Tibial nerve (tissue), 4 donors: ENCODE measurements at regions not wholly inside any gene's neighbourhood (a gene's known extent, or its start where the extent isn't known, plus 50 kb on each side); places are given as distances from the start of the nearest gene placed in this dataset.

Experiments used
- DNase-seq, 2 donors: peaks; one replicate each; pipeline ENCODE4 v3.0.0-alpha.2; 2019; ENCODE audit warnings: low spot score in 2 of 2
- H3K27ac ChIP-seq, 4 donors: fragments of 200-600 bp; sonication (generic) in 3 of 4; one replicate each; pipeline ENCODE4 v1.5.1; 2017 to 2019; ENCODE audit warnings: mild to moderate bottlenecking in 1 of 4
- H3K27me3 ChIP-seq, 2 donors: fragments of 200-600 bp; sonication (generic) in 1 of 2; one replicate each; pipeline versions ENCODE4 v1.5.1 to v1.6.0; 2017 to 2019
- H3K36me3 ChIP-seq, 3 donors: fragments of 200-600 bp; sonication (generic); one replicate each; pipeline ENCODE4 v1.5.1; 2018 to 2019
- H3K4me1 ChIP-seq, 4 donors: fragments of 200-600 bp; sonication (generic) in 3 of 4; one replicate each; pipeline ENCODE4 v1.5.1; 2017 to 2019
- H3K4me3 ChIP-seq, 4 donors: fragments of 200-600 bp; sonication (generic) in 3 of 4; one replicate each; pipeline ENCODE4 v1.5.1; 2017 to 2019; ENCODE audit warnings: mild to moderate bottlenecking in 1 of 4, moderate library complexity in 1 of 4
- H3K9me3 ChIP-seq, 4 donors: fragments of 200-600 bp; sonication (generic) in 3 of 4; one replicate each; pipeline ENCODE4 v1.5.1; 2017 to 2019
- EP300 ChIP-seq, 2 donors: sonication (generic); formaldehyde crosslinking; IDR thresholded peaks; one replicate each; pipeline ENCODE4 v1.6.1; 2017; ENCODE audit warnings: antibody characterized with exemption in 2 of 2, mild to moderate bottlenecking in 1 of 2
- POLR2A ChIP-seq, 2 donors: fragments of 450-650 bp; IDR thresholded peaks; one replicate each; pipeline ENCODE4 v1.6.1; 2017; ENCODE audit warnings: antibody characterized with exemption in 2 of 2, mild to moderate bottlenecking in 2 of 2, moderate library complexity in 2 of 2
- WGBS, 2 donors: methylation state at CpG; one replicate each; pipeline ENCODE4 v1.1.5; 2018; 5-methylcytosine and 5-hydroxymethylcytosine counted together
- TF ChIP-seq, protein P1 (sequence below), 5 experiments: fragments of 200-600 bp in 3 of 5; fragments of 450-650 bp in 2 of 5; sonication (generic) in 3 of 5; IDR thresholded peaks; one replicate each; pipeline ENCODE4 v1.5.1; 2016 to 2019; ENCODE audit warnings: antibody characterized with exemption in 5 of 5, mild to moderate bottlenecking in 3 of 5, moderate library complexity in 2 of 5

DNA sequence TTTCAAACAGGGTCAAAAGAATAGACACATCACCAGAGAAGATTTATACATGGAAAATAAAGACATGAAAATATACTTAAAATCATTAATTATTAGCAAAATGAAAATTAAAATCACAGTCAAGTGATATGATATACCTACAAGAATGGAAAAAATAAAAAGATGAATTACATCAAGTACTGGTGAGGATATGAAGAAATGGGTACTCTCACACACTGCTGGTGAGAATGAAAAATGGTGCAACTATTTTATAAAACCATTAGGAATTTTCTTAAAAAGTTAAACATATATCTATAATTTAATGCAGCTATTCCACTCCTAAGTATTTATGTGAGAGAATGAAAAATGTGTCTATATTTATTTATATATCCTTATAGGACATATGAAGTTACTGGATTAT, 136.3 kb upstream of the GRIK2 start:
- H3K9me3 ChIP-seq = peaks cover 0 to 25% (median 0%) of the 10 kb centered on the region in 4 donors
- no peaks in the 10 kb centered on the region for H3K4me1 ChIP-seq
- DNase-seq = no peak
- H3K36me3 ChIP-seq = no peaks in the 10 kb centered on the region
- no peak overlapping the region for H3K4me3 ChIP-seq
- H3K27ac ChIP-seq = no peak overlapping the region
- no peaks in the 10 kb centered on the region for H3K27me3 ChIP-seq
- TF ChIP-seq POLR2A (IDR thresholded peaks at IDR 0.05) (no peak), EP300 (IDR thresholded peaks at IDR 0.05) (no peak)

- no peaks in the 10 kb centered on the region for H3K36me3 ChIP-seq
- WGBS, 2 donors = 84 to 85% methylated on average over 5 of the region's 5 CpGs
Observed at GRCh38 chr6:101259505-101259904, 134.0 kb upstream of the GRIK2 start.

DNA sequence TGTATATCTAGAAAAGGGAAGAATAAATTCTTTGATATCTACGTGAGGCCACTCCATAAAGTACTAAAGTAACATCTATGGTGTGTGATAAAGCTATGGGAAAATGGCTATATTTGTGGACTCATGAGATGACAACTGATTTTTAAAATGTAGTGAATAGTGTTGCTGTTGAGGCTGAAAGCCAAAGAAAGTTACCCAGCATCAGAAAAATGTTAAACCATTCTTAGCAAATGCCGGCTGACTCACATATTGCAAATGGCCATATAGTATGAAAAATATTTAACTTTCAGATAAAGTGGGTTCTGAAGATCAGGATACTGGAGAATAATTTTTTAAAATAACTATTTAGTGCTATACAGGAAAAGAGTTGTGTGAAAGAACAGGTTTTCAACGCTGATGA, 129.9 kb upstream of the GRIK2 start:
- 87 to 93% methylated on average over 3 of the region's 3 CpGs for WGBS, 2 donors
- peaks cover 0 to 2% (median 0%) of the 10 kb centered on the region in 4 donors for H3K9me3 ChIP-seq
- H3K4me3 ChIP-seq = no peak overlapping the region
- H3K27me3 ChIP-seq = no peaks in the 10 kb centered on the region
- DNase-seq = no peak
- H3K36me3 ChIP-seq = no peaks in the 10 kb centered on the region
- TF ChIP-seq EP300 (IDR thresholded peaks at IDR 0.05) (no peak), POLR2A (IDR thresholded peaks at IDR 0.05) (no peak)
- TF ChIP-seq, protein P1, sequence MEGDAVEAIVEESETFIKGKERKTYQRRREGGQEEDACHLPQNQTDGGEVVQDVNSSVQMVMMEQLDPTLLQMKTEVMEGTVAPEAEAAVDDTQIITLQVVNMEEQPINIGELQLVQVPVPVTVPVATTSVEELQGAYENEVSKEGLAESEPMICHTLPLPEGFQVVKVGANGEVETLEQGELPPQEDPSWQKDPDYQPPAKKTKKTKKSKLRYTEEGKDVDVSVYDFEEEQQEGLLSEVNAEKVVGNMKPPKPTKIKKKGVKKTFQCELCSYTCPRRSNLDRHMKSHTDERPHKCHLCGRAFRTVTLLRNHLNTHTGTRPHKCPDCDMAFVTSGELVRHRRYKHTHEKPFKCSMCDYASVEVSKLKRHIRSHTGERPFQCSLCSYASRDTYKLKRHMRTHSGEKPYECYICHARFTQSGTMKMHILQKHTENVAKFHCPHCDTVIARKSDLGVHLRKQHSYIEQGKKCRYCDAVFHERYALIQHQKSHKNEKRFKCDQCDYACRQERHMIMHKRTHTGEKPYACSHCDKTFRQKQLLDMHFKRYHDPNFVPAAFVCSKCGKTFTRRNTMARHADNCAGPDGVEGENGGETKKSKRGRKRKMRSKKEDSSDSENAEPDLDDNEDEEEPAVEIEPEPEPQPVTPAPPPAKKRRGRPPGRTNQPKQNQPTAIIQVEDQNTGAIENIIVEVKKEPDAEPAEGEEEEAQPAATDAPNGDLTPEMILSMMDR (IDR thresholded peaks at IDR 0.05) = no peak
- no peaks in the 10 kb centered on the region for H3K4me1 ChIP-seq
- H3K27ac ChIP-seq = no peak overlapping the region

More at GRCh38 chr6:101259505-101259904, 134.0 kb upstream of the GRIK2 start:
- H3K9me3 ChIP-seq = peaks cover 0 to 25% (median 0%) of the 10 kb centered on the region in 4 donors
- H3K4me3 ChIP-seq = no peak overlapping the region
- no peak for DNase-seq
- no peaks in the 10 kb centered on the region for H3K4me1 ChIP-seq
- no peaks in the 10 kb centered on the region for H3K27me3 ChIP-seq
- no peak overlapping the region for H3K27ac ChIP-seq
- no peak for TF ChIP-seq POLR2A (IDR thresholded peaks at IDR 0.05)
- no peak for TF ChIP-seq EP300 (IDR thresholded peaks at IDR 0.05)
- TF ChIP-seq, protein P1 (IDR thresholded peaks at IDR 0.05) = no peak

GRCh38 chr6:101266063-101266462, 127.4 kb upstream of the GRIK2 start:
- TF ChIP-seq, protein P1 (IDR thresholded peaks at IDR 0.05) = no peak
- TF ChIP-seq EP300 (IDR thresholded peaks at IDR 0.05) = no peak
- TF ChIP-seq POLR2A (IDR thresholded peaks at IDR 0.05) = no peak
- Histone ChIP-seq H3K4me1 (no peaks in the 10 kb centered on the region), H3K27ac (no peak overlapping the region), H3K27me3 (no peaks in the 10 kb centered on the region), H3K4me3 (no peak overlapping the region), H3K9me3 (peaks cover 0 to 18% (median 0%) of the 10 kb centered on the region in 4 donors), H3K36me3 (no peaks in the 10 kb centered on the region)
- DNase-seq = no peak
- WGBS, 2 donors = 66 to 74% methylated on average over 2 of the region's 2 CpGs

DNA sequence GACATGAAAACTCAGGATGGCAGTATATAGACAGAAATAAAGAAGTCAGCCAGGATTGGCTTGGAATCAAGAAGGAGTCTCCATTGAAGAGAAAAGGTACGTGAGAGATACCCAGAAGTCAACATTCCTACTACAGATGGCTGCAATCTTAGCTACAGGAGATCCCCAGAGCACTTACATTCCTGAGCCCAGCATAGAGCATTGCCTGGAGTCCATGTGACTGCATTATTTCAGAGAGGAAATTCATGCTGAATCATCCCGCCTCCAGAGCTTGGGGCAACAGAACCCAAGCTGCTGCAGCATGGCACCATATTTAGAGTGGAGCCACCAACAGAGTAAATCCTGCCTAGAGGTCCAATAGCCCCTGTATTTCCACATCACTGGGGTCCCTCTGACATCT, 125.0 kb upstream of the GRIK2 start:
- TF ChIP-seq, protein P1 (IDR thresholded peaks at IDR 0.05) = no peak
- no peak for TF ChIP-seq EP300 (IDR thresholded peaks at IDR 0.05)
- no peak for TF ChIP-seq POLR2A (IDR thresholded peaks at IDR 0.05)
- Histone ChIP-seq H3K4me3 (no peak overlapping the region), H3K27me3 (no peaks in the 10 kb centered on the region), H3K4me1 (no peaks in the 10 kb centered on the region), H3K36me3 (no peaks in the 10 kb centered on the region), H3K27ac (no peak overlapping the region), H3K9me3 (peaks cover 0 to 18% (median 4%) of the 10 kb centered on the region in 4 donors)
- WGBS, 2 donors = 85 to 88% methylated on average over 2 of the region's 2 CpGs
- DNase-seq = no peak

DNA sequence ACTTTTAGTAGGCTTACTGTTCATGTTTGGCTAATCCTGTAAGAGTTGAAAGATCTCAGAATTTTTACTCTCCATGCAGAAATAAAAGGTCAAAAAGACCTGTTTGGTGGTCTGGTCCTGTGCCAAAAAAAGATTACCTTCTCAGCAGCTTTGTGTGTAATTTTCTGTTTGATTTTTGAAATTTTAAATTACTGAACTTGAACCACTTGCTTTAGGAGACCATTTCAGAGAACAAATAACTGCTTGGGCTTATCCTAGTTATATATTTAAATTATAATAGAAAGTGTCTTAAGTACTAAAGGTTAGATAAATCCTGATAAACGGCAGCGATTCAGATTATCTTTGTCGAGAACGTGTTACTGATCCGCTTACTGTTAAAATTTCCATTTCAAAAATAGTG, 118.3 kb upstream of the GRIK2 start:
- peaks cover 0 to 7% (median under 1%) of the 10 kb centered on the region in 4 donors for H3K9me3 ChIP-seq
- TF ChIP-seq, protein P1 (IDR thresholded peaks at IDR 0.05) = no peak
- TF ChIP-seq POLR2A (IDR thresholded peaks at IDR 0.05) (no peak), EP300 (IDR thresholded peaks at IDR 0.05) (no peak)
- no peaks in the 10 kb centered on the region for H3K27me3 ChIP-seq
- no peak overlapping the region for H3K27ac ChIP-seq
- H3K4me3 ChIP-seq = no peak overlapping the region
- WGBS, 2 donors = 89 to 92% methylated on average over 5 of the region's 5 CpGs
- H3K4me1 ChIP-seq = no peaks in the 10 kb centered on the region
- no peak for DNase-seq
- no peaks in the 10 kb centered on the region for H3K36me3 ChIP-seq
